ENCODE measurements at regions not wholly inside any gene's neighbourhood (a gene's known extent, or its start where the extent isn't known, plus 50 kb on each side); places are given as distances from the start of the nearest gene placed in this dataset.

DNA sequence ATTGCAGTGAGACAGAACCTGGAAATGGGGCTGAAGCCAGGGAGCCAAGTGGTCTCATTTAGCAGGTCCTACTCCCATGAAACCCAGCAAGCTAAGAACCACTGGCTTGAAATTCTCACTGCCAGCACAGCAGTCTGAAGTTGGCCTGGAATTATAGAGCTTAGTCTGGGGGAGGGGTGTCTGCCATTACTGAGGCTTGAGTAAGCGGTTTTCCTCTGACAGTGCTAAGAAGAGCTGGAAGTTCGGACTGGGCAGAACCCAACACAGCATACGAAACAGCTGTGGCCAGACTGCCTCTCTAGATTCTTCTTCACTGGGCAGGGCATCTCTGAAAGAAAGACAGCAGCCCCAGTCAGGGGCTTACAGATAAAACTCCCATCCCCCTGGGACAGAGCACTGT lies 305.7 kb upstream of the SETBP1 start:
- TF ChIP-seq, protein P1, sequence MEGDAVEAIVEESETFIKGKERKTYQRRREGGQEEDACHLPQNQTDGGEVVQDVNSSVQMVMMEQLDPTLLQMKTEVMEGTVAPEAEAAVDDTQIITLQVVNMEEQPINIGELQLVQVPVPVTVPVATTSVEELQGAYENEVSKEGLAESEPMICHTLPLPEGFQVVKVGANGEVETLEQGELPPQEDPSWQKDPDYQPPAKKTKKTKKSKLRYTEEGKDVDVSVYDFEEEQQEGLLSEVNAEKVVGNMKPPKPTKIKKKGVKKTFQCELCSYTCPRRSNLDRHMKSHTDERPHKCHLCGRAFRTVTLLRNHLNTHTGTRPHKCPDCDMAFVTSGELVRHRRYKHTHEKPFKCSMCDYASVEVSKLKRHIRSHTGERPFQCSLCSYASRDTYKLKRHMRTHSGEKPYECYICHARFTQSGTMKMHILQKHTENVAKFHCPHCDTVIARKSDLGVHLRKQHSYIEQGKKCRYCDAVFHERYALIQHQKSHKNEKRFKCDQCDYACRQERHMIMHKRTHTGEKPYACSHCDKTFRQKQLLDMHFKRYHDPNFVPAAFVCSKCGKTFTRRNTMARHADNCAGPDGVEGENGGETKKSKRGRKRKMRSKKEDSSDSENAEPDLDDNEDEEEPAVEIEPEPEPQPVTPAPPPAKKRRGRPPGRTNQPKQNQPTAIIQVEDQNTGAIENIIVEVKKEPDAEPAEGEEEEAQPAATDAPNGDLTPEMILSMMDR (IDR thresholded peaks at IDR 0.05), result no peak
- TF ChIP-seq POLR2A (IDR thresholded peaks at IDR 0.05), result no peak
